ENCODE measurements at regions not wholly inside any gene's neighbourhood (a gene's known extent, or its start where the extent isn't known, plus 50 kb on each side); places are given as distances from the start of the nearest gene placed in this dataset.
A peak's percentile ranks its signal among the peaks of the same experiment; 100 is the strongest.
"Not testable (repeated sequence)": the region's sequence is repeated elsewhere in the genome, so short reads cannot be mapped to it uniquely, and the experiment has no call there.

DNA sequence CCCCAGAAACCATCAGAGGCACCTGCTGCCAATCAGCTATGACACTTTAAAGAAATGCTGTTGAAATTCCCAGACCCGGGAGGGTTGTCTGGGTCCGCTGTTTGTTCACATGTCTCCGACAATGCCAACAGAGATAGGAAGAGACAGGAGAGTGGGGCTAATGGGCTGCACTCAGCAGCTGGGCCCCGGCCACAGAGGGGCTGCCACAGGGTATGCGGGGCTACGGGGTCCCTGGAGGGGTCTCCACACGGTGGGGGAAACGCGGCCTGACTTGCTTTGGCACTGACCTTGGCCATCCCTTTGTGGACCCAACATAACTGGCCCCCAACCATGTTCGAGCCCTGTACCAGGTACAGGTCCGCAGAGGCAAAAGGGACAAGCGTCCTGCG lies 121.0 kb upstream of the PPP1R26 start:
- no peak for DNase-seq (ENCODE audit: low spot score)

DNA sequence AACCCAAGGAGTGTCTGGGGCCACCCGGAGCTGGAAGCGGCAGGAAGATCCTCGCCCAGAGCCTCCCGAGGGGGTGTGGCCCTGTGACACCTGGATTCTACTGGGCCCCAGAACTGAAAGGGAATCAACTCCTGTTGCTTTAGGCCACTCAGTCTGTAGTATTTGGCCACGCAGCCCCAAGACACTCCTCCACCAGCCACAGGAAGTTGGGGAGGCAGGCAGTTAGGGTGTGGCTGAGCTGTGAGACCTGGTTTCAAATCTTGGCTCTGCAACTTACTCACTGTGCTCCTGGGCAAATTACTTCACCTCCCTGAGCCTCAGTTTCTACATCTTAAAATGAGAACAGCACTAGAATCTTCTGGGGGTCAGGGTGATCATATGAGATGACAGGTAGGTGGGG lies 119.8 kb upstream of the PPP1R26 start:
- no peak for DNase-seq (ENCODE audit: low spot score)

DNA sequence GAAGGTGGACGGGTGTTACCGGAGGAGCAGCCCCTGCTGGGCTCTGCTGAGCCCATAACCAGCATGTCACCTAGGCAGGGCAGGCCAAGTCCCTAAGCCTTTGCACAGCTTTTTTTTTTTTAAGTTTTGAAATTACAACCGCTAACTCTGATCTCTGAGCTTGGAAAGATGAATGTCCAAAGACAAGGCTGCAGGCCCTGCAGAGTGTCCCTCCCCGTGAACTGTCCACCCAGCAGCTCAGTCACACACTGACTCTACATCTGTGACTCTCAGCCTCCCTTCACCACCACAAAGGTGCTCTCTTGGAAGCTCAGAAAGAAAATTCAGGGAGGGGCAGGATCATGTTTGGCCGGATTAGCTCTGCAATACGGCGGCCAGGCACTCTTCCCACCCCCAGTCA lies 119.0 kb upstream of the PPP1R26 start:
- DNase-seq (ENCODE audit: low spot score), result no peak

DNA sequence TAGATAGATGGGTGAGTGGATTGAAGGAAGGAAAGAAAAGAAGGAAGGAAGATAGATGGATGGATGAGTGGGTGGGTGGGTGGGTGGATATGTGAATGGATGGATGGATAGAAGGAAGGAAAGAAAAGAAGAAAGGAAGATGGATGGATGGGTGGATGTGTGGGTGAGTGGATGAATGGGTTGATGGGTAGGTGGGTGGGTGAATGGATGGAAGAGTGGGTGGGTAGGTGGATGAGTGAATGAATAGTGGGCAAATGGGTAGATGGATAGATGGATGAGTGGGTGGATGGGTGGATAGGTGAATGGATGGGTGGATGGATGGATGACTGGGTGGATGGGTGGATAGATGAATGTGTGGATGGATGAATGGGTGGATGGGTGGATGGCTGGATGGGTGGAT lies 117.9 kb upstream of the PPP1R26 start:
- DNase-seq (ENCODE audit: low spot score), result not testable (repeated sequence)

DNA sequence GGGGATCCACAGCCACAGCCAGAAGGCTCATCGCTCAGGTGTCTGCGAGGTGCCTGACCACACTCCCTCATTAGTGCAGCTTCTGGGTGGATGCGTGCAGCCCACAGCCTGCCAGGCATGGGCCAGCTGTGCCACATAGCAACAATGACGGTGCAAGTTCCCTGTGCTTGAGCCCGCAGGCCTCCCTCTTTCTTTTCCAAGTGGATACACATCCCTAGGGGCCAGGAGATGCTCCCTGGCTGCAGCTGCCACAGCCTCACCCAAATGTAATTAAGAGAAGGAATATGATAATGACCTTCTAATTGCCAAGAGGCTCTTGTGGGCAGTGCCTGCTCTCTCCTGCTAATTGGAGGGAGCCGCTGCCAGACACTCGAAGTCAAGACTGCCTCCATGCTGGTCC lies 116.0 kb upstream of the PPP1R26 start:
- DNase-seq (ENCODE audit: low spot score), result no peak

DNA sequence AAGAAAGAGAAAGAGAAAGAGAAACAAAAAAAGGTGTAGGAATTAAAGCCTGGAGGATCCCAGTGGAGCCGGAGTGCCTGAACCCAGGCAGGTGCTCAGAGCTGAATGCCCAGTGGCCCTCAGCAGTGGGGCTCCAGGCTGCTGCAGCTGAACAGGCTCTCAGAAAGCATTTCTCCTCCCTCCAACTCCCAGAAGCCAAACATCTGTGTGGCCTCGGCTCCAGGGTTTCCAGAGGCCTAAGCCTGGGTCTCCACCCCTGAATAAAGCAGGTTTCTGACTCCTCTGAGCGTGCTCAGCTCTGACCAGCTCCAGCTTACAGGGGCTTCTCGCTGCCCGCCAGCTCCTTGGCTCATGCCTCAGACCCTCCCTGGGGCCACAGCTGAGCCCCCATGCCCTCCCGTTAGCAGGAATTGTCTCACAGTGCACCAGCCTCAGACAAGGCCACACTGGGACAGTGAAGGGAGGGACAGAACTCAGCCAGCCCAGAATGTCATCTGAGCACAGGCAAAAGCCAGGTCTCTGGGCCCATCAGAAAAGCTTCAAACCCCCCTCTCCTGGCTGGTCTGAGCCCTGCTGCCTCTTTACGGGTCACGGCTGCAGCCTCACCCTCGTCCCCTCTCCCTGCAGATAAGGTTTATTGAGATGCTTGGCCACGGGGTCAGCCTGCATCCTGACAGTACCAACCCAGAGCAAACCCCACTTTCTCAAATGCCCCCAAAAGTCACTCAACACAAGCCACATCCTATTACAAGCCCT lies 114.4 kb upstream of the PPP1R26 start:
- DNase-seq (ENCODE audit: low spot score), result no peak

DNA sequence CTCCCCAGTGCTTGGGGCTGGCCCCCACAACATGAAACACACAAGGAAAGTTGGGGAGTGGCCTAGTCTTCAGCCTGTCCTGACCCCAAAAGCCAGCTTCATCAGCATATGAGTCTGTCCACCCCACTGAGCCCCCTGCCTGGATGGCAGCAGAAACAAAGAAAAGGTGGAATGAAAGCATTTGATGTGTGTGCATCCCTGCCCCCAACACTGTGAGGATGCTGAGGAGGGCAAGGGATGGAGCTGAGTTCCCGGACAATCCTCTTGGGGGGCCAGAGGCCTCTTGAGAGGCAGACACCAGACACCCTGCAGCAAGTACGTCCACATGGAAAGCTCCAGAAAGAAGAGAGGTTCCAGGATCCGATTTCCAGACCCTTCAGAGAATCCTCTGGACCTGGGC lies 113.5 kb upstream of the PPP1R26 start:
- DNase-seq (ENCODE audit: low spot score), result no peak

DNA sequence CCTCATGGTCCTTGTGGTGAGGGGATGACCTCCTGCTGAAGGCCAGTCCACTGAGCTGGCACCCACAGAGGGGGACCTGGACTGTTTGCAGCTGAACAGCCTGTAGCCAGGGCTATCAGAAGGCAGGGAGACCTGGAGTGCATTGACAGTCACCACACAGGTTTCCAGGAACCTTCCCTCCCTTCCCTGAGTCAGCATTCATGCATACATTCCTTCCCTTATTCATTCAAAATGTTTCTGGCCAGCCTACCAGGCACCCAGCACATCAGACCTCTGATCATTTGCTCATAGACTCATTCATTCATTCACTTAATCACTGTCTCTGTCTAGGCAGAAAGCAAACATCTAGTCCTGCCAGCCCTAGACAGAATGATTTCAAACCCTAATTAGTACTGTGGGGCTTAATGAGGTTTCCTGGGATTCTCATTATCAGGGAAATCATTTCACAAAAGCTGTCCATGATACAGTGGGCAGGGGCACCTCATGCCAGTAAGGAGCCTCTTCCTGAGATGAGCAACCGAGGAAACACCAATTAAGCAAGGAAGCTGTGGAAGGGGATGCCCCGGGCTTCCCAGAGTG lies 110.1 kb upstream of the PPP1R26 start:
- no peak for DNase-seq (ENCODE audit: low spot score)

DNA sequence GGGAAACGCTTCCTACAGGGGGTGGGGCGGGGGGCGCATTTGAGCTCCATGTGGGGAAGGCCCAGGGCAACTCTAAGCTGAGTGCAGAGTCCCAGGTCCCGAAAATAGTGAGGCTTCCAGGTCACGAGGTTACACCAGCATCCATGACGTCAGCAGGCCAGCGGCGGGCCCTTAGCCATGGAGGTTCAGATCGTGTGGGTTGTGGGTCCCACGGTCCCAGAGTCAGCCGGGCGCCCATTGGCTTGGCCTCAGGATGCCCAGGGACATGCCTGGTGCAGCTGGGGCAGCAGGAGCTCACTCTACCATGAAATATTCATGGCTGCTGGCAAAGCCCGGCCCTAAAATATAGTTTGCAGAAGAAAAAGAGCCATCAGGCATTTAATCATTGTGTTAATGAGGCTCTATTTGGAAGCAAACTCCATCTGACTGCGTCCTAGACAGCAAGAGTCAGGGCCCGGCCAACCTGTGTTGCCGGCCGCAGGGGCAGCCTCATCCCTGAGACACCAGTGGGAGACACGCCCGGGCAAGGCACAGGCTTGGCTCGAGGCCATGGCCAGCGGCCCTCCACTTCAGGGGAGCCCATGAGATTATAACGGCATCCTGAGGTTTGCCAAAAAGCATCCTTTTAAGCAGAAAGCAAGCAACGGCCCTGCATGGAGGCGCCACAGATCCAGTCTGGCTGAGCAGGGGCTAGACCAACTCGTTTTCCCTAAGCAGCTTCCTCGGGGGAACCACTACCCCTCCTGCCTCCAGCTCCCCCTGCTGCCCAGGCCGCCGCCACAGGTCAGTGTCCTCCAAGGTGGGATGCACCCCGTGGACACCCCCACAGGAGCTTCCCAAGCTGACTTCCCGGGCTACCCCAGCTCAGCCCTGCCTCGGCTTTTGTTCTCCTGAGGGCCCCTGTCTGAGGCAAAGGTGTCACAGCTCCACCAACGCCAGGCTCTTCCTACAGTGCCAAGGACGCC lies 108.9 kb upstream of the PPP1R26 start:
- peak; percentile 73 for DNase-seq (ENCODE audit: low spot score)

DNA sequence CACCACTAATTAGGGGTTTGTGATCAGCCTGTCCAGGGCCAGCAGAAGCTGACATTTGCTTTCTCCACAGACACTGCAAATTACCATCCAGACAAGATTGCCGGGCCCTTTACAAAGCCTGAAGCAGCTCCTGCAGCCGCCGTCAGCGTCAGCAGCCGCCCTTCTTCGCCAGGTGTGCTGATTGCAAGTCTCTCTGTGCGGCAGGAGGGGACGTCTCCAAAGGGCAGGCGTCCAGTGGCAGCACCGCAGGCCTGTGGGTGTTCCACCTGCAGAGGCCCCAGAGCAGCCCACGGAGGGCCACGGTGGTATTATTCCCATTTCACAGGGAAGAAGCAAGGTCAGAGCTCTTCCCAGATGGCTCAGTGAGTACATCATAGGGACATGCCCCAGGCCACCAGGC lies 108.0 kb upstream of the PPP1R26 start:
- no peak for DNase-seq (ENCODE audit: low spot score)

DNA sequence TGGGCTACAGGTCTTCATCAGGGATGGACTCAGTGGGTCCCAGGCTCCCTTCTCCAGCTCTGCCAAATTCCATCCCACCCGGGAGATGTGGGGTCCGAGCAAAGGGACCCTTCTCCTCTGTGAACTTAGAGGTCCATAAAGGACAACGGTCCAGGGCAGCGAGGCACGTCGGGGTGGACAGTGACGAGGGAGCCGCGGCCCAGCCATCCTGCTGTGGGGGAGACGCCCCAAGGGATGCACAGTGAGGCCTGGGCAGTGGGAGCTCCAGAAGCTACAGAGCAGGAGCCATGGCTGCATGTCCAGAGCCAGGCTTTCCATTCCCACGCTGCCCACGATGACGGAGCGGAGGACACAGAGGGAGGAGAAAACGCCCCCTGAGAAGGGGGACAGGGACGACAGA lies 107.5 kb upstream of the PPP1R26 start:
- no peak for DNase-seq (ENCODE audit: low spot score)

DNA sequence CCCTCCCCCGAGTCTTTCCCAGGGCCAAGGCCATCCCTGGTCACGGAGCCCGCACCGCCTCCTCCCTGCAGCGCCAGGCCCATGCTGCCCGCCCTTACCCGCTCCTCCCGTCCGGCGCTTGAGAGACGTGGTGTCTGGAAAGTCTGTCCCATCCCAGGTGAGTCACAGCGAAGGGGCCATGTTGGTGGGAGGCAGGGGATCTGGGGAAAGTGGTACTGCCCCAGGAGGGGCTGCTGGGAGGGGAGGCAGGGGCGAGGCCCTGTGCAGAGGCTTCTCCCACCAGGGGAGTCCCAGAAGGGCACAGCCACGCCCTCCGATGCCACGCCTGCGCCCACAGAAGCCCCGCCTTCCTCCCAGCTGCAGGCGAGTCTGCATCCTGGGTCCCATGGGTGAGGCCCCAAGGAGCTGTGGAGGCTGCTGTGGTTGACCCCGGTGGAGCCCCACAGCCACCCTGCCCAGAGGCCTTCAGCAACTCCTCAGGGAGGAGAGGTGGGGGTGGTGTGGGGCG lies 107.0 kb upstream of the PPP1R26 start:
- no peak for DNase-seq (ENCODE audit: low spot score)

DNA sequence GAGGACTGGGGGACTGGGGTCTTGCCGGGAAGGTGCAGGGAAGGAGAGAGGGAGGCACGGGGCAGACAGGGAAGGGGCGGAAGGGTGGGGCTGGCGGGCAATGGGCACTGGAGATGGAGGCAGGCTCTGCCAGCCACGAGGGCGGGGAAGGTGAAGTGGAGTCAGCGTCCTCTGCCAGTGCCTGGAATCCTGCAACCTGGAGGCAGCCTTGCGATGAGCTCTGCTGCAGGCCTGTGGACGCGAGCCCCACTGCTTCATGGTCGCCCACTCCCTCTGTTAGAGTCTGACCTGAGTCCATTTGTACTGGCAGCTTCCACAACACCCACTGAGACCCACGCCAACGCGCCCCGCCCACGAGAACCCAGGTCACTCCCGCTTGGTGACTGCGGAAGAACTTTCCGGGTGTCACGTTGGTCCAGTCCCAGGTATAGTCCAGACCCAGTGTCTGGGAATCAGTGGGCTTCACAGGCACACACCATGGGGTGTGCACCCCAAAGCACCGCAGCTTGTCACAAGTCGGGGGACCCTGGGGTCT lies 106.4 kb upstream of the PPP1R26 start:
- DNase-seq (ENCODE audit: low spot score), result no peak

DNA sequence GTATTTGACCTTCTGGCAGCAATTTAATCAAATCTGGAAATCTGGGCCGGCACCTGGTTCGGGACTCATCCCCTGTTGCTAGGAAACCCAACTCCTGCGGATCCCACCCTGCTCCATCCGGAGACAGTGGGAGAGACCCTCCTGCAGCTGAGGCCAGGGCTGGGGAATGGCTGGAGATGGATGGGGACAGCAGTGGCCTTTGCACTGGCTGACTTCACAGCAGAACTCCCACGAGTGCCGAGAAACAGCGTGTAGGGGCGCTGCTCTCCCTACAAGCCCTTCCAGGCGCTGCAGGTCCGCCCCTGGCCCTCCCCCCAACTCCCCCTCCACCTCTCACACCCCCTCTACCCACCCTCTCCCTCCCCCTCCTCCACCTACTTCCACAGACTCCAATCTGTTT lies 105.8 kb upstream of the PPP1R26 start:
- no peak for DNase-seq (ENCODE audit: low spot score)

DNA sequence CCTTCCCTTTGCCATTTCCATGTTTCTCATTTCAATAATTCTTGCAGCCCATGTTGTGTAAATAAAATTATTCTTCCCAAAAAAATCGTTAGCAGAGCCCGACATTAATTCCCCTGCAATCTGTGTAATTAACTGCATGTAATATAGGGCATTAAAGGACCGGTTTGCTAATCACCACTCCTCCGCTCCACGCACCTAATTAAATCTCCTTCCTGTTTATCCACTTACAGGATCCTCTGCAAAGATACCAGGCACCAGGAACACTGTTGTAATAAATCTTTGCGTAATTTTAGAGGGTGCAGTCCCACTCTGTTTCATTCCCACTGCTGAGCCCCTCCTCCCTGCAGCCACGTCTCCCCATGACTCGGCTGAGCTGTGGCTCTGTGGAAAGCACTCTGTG lies 105.0 kb upstream of the PPP1R26 start:
- DNase-seq (ENCODE audit: low spot score), result no peak

DNA sequence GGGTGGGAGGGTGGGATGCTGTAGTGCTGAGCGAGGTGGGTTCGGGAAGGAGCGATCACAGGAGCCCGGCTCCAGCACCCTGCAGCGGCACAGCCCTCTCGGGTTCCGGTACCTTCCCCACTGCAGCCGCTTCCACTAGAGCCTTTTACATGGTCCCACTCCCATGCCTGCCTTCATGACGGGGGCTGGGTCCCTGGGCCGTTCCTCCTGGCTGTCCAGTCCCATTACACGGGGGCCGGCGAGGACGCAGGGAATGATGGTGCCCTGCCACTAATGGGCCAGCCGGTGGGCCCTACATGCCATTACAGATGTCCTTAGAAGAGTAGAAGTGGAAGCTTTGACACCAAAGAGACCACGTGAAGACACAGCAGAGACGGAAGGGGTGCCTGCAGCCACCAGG lies 104.6 kb upstream of the PPP1R26 start:
- DNase-seq (ENCODE audit: low spot score), result no peak

DNA sequence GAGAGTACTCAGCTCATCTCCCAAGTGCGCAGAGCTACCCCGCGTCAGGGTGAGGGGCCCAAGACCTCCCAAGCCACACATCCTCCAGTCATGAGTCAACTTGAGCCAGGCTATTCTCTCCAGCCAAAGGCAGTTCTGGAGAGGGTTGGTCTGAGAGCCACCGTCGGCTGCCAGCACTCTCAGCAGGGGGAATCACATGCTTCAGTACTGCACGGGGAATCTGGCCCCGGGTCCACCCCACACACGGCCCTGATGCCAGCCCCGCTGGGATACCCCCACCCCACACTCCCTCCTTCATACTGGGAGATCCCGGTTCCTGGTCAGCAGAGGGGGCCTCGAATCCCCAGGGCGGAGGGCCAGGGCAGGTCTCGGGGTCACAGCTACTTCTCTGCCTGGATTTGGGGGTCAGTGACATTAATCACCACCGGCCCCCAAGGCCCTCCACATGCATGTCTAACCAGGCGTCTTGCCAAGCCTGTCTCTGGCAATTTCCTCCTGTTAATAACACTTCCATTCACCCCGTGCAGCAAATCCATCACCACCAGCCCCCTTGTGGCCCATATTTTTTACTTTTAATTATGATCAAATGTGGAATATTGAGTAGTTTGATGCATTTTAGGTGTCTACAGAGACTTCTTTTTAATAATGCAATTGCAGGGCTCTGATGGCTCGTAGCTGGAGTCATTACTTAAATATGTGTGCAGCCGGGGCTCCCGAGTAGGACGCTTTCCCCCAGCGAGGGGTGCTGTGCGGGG lies 102.9 kb upstream of the PPP1R26 start:
- peak; percentile 77 for DNase-seq (ENCODE audit: low spot score)

DNA sequence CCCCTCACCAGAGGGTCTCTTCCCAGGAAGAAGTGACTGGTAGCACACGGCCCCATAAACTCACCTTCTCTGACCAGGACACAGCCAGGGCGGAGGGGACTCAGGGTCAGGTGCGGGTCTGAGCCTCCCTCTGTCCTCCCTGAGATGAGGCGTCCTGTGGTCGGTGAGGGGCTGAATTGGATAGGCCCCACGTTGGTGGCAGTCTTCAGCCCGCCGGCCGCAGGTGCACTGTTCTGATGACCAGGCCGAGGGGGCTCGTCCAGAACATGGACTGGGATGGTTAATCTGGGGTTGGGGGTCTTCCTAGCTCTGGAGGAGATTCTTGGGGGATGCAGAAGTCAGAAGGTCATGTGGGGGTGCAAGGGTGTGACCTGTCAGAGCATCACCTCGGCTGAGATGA lies 102.2 kb upstream of the PPP1R26 start:
- no peak for DNase-seq (ENCODE audit: low spot score)

DNA sequence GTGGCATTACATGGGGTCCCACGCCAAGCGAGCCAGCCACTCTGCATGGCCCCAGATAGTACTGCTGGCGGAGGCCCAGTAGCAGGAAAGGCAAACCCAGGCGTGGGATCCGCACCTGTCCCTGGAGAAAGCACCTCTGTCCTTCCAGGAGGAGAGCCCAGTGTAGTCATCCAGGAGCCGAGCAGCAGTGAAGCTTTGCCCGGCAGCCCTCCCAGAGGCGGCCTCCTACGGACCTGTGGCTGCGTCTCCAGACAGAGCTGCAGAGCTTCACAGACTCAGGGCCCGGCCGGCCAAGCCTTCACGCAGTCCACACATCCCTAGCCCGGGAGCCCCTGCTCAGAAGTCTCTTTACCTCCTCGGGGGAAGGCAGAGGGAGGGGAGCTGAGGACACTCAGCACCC lies 100.8 kb upstream of the PPP1R26 start:
- no peak for DNase-seq (ENCODE audit: low spot score)

DNA sequence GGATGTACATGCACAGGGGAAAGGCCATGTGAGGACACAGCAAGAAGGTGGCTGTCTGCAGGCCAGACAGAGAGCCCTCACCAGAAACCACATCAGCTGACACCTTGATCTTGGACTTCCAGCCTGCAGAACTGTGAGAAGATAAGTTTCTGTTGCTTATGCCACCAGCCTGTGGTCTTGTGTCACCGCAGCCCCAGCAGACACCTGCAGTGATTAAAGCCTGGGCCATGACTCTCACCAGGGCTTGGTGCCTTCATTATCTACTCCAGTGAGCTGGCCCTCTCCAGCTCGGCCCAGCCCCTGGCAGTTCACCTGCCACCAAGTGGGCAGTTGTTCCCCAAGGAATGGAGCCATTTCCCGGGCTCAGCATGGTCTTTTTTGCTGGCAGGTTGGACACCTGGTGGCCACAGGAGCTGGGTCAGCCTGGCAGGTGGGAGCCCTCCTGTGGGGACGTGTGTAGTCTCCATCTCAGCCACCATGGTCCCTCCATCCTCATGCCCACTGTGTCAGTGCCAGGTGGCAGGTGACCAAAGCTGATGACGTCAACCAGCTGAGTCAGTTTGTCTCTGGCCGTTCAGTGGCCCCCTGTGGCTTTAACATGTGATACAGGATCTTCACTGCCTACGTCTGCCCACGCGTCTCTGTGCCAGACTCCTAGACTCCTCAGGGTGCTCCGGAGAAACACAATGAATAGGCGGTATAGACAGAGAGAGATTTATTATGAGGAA lies 99.9 kb upstream of the PPP1R26 start:
- peak; percentile 54 for DNase-seq (ENCODE audit: low spot score)
